Peyer's patch (tissue), 4 donors: ENCODE measurements at regions not wholly inside any gene's neighbourhood (a gene's known extent, or its start where the extent isn't known, plus 50 kb on each side); places are given as distances from the start of the nearest gene placed in this dataset.

Source experiments
- DNase-seq, 3 donors: peaks; one replicate each; pipeline ENCODE4 v3.0.0-alpha.2; 2017 to 2019
- H3K27ac ChIP-seq, 4 donors: fragments of 200-600 bp; sonication (generic); one replicate each; pipeline ENCODE4 v1.5.1; 2016 to 2019
- H3K27me3 ChIP-seq, 2 donors: fragments of 200-600 bp; sonication (generic); one replicate each; pipeline ENCODE4 v1.5.1; 2019
- H3K36me3 ChIP-seq, 3 donors: fragments of 200-600 bp; sonication (generic); one replicate each; pipeline ENCODE4 v1.5.1; 2016 to 2019
- H3K4me1 ChIP-seq, 4 donors: fragments of 200-600 bp; sonication (generic); one replicate each; pipeline ENCODE4 v1.5.1; 2016 to 2019
- H3K4me3 ChIP-seq, 4 donors: fragments of 200-600 bp; sonication (generic); 1 replicate in 3 of 4; 2 replicates in 1 of 4; pipeline ENCODE4 v1.5.1; 2016 to 2019; ENCODE audit warnings: mild to moderate bottlenecking in 1 of 4
- H3K9me3 ChIP-seq, 4 donors: fragments of 200-600 bp; sonication (generic); one replicate each; pipeline ENCODE4 v1.5.1; 2016 to 2019; ENCODE audit warnings: mild to moderate bottlenecking in 1 of 4
- POLR2A ChIP-seq, 2 donors: fragments of 450-650 bp; IDR thresholded peaks; one replicate each; pipeline ENCODE4 v1.5.1; 2017; ENCODE audit warnings: antibody characterized with exemption in 2 of 2, mild to moderate bottlenecking in 2 of 2, moderate library complexity in 2 of 2
- TF ChIP-seq, protein P1 (sequence below), 6 experiments: fragments of 450-650 bp in 4 of 6; fragments of 200-600 bp in 2 of 6; sonication (generic) in 1 of 6; IDR thresholded peaks; one replicate each; pipeline ENCODE4 v1.5.1; 2017 to 2019; ENCODE audit warnings: antibody characterized with exemption in 6 of 6, mild to moderate bottlenecking in 3 of 6, moderate library complexity in 1 of 6

DNA sequence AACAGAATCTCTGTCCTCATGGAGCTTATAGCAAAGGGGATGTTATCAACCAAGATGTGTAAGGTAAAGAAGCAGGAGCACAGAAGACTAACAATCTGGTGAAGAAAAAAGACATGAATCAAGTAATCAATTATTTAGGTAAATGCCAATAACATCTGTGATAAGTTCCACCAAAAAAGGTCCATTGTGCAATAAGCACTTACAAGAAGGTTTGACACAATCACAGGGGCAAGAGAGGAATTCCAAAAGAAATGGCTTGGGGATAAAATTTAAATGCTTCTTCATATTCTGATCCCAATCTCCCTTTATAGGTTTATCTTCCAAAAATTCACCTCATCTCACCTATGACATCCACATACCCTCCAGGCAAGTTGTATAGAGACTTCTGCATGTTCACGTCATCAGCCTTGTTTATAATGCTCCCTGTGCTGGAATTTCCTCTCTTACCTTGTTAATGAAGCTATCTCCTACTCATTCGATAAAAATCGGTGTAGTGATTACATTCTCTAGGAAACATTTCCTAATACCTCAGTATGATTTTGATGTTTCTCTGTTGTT is 53.6 kb upstream of the DPT start:
- Histone ChIP-seq H3K4me3 (no peak overlapping the region), H3K27me3 (no peaks in the 10 kb centered on the region), H3K36me3 (no peaks in the 10 kb centered on the region), H3K9me3 (no peaks in the 10 kb centered on the region), H3K4me1 (no peaks in the 10 kb centered on the region), H3K27ac (no peak overlapping the region)
- no peak for DNase-seq
- TF ChIP-seq, protein P1, sequence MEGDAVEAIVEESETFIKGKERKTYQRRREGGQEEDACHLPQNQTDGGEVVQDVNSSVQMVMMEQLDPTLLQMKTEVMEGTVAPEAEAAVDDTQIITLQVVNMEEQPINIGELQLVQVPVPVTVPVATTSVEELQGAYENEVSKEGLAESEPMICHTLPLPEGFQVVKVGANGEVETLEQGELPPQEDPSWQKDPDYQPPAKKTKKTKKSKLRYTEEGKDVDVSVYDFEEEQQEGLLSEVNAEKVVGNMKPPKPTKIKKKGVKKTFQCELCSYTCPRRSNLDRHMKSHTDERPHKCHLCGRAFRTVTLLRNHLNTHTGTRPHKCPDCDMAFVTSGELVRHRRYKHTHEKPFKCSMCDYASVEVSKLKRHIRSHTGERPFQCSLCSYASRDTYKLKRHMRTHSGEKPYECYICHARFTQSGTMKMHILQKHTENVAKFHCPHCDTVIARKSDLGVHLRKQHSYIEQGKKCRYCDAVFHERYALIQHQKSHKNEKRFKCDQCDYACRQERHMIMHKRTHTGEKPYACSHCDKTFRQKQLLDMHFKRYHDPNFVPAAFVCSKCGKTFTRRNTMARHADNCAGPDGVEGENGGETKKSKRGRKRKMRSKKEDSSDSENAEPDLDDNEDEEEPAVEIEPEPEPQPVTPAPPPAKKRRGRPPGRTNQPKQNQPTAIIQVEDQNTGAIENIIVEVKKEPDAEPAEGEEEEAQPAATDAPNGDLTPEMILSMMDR (IDR thresholded peaks at IDR 0.05) = no peak
- no peak for TF ChIP-seq POLR2A (IDR thresholded peaks at IDR 0.05)

DNA sequence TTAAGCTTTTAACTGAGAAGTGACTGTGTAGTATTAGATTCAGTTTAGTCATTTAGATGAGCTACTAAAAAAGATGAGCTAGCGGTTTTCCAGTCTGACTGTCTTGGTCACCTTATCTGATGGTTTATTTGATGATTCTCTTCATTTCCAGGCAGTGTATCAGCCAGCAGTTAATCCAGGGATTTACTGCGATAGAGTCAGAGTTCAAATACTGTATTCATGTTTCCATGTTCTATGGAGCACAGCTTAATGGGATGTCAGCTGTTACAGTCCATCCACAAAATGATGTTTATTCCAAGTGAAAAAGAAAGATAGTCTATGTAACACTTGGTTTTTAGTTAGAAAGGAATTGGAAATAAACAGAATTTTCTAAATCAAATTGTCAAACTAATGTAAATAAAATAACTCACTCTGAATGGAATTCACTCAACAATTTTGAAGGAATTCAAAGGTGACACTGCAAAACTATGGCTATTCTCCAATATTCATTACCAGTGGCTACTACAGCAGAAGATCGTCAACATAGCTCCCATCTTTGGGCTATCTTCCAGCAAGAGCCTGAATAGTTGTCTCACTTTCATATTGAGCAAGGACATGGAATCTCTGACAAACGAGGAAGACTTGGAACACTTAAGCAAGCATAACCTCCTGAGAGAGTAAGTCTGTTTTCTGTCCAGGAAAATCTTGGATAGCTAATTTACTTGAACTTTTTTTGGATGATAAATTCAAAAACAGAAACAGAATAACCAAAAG is 54.6 kb upstream of the DPT start:
- no peaks in the 10 kb centered on the region for H3K27me3 ChIP-seq
- TF ChIP-seq POLR2A (IDR thresholded peaks at IDR 0.05) = no peak
- TF ChIP-seq, protein P1 (IDR thresholded peaks at IDR 0.05) = no peak
- no peak overlapping the region for H3K27ac ChIP-seq
- DNase-seq = no peak
- H3K4me3 ChIP-seq = no peak overlapping the region
- no peaks in the 10 kb centered on the region for H3K36me3 ChIP-seq
- no peaks in the 10 kb centered on the region for H3K9me3 ChIP-seq
- no peaks in the 10 kb centered on the region for H3K4me1 ChIP-seq

DNA sequence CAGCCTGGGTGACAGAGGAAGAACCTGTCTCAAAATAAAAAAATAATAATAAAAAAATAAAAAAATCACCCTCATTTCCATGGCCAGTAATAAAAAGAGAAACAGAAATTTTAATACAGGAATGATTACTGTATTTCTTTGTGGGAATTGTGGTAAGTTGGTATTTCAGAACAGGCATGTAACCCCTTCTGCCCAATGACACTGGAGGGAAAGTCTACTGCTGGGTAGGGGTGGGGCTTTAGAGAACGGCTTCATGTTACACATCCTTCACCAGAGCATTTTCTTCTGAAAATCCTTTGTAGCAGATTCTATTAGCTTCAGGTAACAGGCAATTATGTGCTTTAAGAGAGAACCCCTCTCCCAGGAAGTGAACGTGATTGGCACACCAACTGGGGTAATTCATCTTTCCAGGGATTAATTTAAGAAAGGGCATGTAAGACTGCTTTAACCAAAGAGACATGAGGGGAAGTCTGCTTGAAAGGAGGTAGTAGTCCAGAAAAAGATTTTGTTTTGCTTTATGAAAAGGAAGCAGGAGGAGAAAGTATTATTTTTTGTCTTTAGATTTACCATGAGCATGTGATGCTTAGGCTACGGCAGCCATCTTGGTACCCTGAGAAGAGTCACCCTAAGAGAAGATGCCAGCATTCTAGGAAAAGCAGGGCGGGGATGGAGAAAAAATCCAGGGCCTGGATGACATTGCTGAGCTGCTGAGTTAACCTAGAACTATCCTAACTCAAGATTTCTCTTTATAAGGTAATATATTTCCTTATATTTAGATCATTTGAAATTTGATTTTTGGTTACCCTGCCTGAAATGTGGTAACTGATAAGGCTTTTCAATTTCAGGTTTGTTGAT is 57.7 kb upstream of the DPT start:
- no peak overlapping the region for H3K27ac ChIP-seq
- no peak overlapping the region for H3K4me3 ChIP-seq
- DNase-seq = no peak
- H3K9me3 ChIP-seq = no peaks in the 10 kb centered on the region
- no peaks in the 10 kb centered on the region for H3K36me3 ChIP-seq
- H3K27me3 ChIP-seq = no peaks in the 10 kb centered on the region
- TF ChIP-seq, protein P1 (IDR thresholded peaks at IDR 0.05) = no peak
- TF ChIP-seq POLR2A (IDR thresholded peaks at IDR 0.05) = no peak
- no peaks in the 10 kb centered on the region for H3K4me1 ChIP-seq

DNA sequence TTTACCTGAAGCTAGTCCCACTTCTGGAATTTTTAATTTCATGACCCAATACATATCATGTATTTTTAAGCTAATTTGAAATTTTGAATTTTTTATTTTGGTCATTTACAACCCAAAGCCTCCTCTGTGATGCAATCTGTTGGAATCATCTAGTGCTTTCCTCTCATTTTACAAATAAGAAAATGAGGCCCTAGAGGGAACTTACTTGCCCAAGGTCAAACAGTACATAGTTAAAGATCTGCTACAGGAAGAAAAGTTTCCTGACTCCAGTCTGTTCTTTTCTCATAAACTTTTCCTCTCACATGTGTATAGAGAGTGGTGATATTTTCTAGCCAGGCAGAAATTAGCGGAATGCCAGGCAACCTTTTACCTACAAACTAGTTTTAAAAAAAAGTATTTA is 59.3 kb upstream of the DPT start:
- TF ChIP-seq POLR2A (IDR thresholded peaks at IDR 0.05) = no peak
- TF ChIP-seq, protein P1 (IDR thresholded peaks at IDR 0.05) = no peak
- Histone ChIP-seq H3K4me1 (no peaks in the 10 kb centered on the region), H3K4me3 (no peak overlapping the region), H3K27me3 (no peaks in the 10 kb centered on the region), H3K9me3 (no peaks in the 10 kb centered on the region), H3K27ac (no peak overlapping the region), H3K36me3 (no peaks in the 10 kb centered on the region)
- DNase-seq = no peak

DNA sequence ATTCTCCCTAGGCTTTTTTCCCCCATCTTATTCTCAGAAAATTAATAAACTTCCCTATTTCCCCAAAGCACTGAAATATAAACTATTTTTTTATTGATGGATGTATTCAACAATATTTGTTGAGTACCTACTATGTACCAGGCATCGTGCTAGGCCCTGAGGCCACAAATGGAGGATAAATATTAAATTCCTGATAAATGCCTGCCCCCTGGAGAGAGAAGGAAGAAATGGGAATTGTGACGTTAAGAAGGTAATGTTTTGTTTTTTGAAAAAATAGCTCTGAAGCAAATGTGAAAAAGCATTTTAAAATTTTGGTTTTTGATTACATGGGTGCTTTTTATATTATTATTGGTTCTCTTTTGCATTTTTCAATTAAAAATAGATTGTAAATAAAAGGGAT is 60.5 kb upstream of the DPT start:
- H3K27ac ChIP-seq = no peak overlapping the region
- no peaks in the 10 kb centered on the region for H3K36me3 ChIP-seq
- no peak for DNase-seq
- no peak overlapping the region for H3K4me3 ChIP-seq
- H3K9me3 ChIP-seq = no peaks in the 10 kb centered on the region
- H3K4me1 ChIP-seq = no peaks in the 10 kb centered on the region
- no peak for TF ChIP-seq POLR2A (IDR thresholded peaks at IDR 0.05)
- TF ChIP-seq, protein P1 (IDR thresholded peaks at IDR 0.05) = no peak
- no peaks in the 10 kb centered on the region for H3K27me3 ChIP-seq
